ENCODE measurements at regions not wholly inside any gene's neighbourhood (a gene's known extent, or its start where the extent isn't known, plus 50 kb on each side); places are given as distances from the start of the nearest gene placed in this dataset.

- Histone ChIP-seq H3K4me1 (ENCODE audit: control insufficient read depth in 3 of 3, insufficient read depth in 3 of 3, low read length in 3 of 3) (peaks cover 3 to 4% (median 4%) of the 10 kb centered on the region in 3 donors), H3K4me3 (ENCODE audit: low read length in 3 of 3) (no peak overlapping the region), H3K27ac (ENCODE audit: low read depth, low read length) (no peak overlapping the region)
Observed at GRCh38 chr2:201974171-201975100, 59.2 kb upstream of the FZD7 start.

GRCh38 chr2:201975434-201975833 is 58.2 kb upstream of the FZD7 start:
- H3K27me3 ChIP-seq (ENCODE audit: control insufficient read depth in 3 of 3, insufficient read depth in 3 of 3, low read length in 3 of 3): peaks cover 0 to 7% (median 0%) of the 10 kb centered on the region in 3 donors
- peaks cover 3 to 4% (median 4%) of the 10 kb centered on the region in 3 donors for H3K4me1 ChIP-seq (ENCODE audit: control insufficient read depth in 3 of 3, insufficient read depth in 3 of 3, low read length in 3 of 3)
- no peak overlapping the region for H3K27ac ChIP-seq (ENCODE audit: low read depth, low read length)

More at GRCh38 chr2:201974171-201975100, 59.2 kb upstream of the FZD7 start:
- H3K36me3 ChIP-seq (ENCODE audit: control insufficient read depth in 3 of 3, insufficient read depth in 3 of 3, low read length in 3 of 3): no peaks in the 10 kb centered on the region
- H3K27me3 ChIP-seq (ENCODE audit: control insufficient read depth in 3 of 3, insufficient read depth in 3 of 3, low read length in 3 of 3): peaks cover 0 to 7% (median 2%) of the 10 kb centered on the region in 3 donors
- H3K9me3 ChIP-seq (ENCODE audit: control insufficient read depth in 3 of 3, low read length in 3 of 3): no peaks in the 10 kb centered on the region
- H3K9ac ChIP-seq (ENCODE audit: low read depth in 1 of 3, low read length in 3 of 3): no peak overlapping the region

GRCh38 chr2:201975964-201976612 is 57.6 kb upstream of the FZD7 start:
- H3K4me1 ChIP-seq (ENCODE audit: control insufficient read depth in 3 of 3, insufficient read depth in 3 of 3, low read length in 3 of 3): peaks cover 3 to 4% (median 4%) of the 10 kb centered on the region in 3 donors
- peaks cover 0 to 7% (median 0%) of the 10 kb centered on the region in 3 donors for H3K27me3 ChIP-seq (ENCODE audit: control insufficient read depth in 3 of 3, insufficient read depth in 3 of 3, low read length in 3 of 3)
- no peak overlapping the region for H3K27ac ChIP-seq (ENCODE audit: low read depth, low read length)
- H3K4me3 ChIP-seq (ENCODE audit: low read length in 3 of 3): no peak overlapping the region
- no peaks in the 10 kb centered on the region for H3K36me3 ChIP-seq (ENCODE audit: control insufficient read depth in 3 of 3, insufficient read depth in 3 of 3, low read length in 3 of 3)
- no peaks in the 10 kb centered on the region for H3K9me3 ChIP-seq (ENCODE audit: control insufficient read depth in 3 of 3, low read length in 3 of 3)
- H3K9ac ChIP-seq (ENCODE audit: low read depth in 1 of 3, low read length in 3 of 3): no peak overlapping the region

More at GRCh38 chr2:201975434-201975833, 58.2 kb upstream of the FZD7 start:
- Histone ChIP-seq H3K9me3 (ENCODE audit: control insufficient read depth in 3 of 3, low read length in 3 of 3) (no peaks in the 10 kb centered on the region), H3K9ac (ENCODE audit: low read depth in 1 of 3, low read length in 3 of 3) (no peak overlapping the region), H3K36me3 (ENCODE audit: control insufficient read depth in 3 of 3, insufficient read depth in 3 of 3, low read length in 3 of 3) (no peaks in the 10 kb centered on the region), H3K4me3 (ENCODE audit: low read length in 3 of 3) (no peak overlapping the region)

GRCh38 chr2:201977651-201978050 is 56.0 kb upstream of the FZD7 start:
- no peak overlapping the region for H3K27ac ChIP-seq (ENCODE audit: low read depth, low read length)
- no peak overlapping the region for H3K4me3 ChIP-seq (ENCODE audit: low read length in 3 of 3)
- H3K4me1 ChIP-seq (ENCODE audit: control insufficient read depth in 3 of 3, insufficient read depth in 3 of 3, low read length in 3 of 3): peaks cover 3 to 4% (median 4%) of the 10 kb centered on the region in 3 donors
- H3K36me3 ChIP-seq (ENCODE audit: control insufficient read depth in 3 of 3, insufficient read depth in 3 of 3, low read length in 3 of 3): no peaks in the 10 kb centered on the region
- no peak overlapping the region for H3K9ac ChIP-seq (ENCODE audit: low read depth in 1 of 3, low read length in 3 of 3)
- H3K9me3 ChIP-seq (ENCODE audit: control insufficient read depth in 3 of 3, low read length in 3 of 3): no peaks in the 10 kb centered on the region
- peaks cover 0 to 4% (median 0%) of the 10 kb centered on the region in 3 donors for H3K27me3 ChIP-seq (ENCODE audit: control insufficient read depth in 3 of 3, insufficient read depth in 3 of 3, low read length in 3 of 3)

- Histone ChIP-seq H3K9ac (ENCODE audit: low read depth in 1 of 3, low read length in 3 of 3) (no peak overlapping the region), H3K9me3 (ENCODE audit: control insufficient read depth in 3 of 3, low read length in 3 of 3) (no peaks in the 10 kb centered on the region)
Observed at GRCh38 chr2:201978333-201978732, 55.3 kb upstream of the FZD7 start.

GRCh38 chr2:201978986-201979385 is 54.7 kb upstream of the FZD7 start:
- H3K4me1 ChIP-seq (ENCODE audit: control insufficient read depth in 3 of 3, insufficient read depth in 3 of 3, low read length in 3 of 3): peaks cover 3 to 4% (median 4%) of the 10 kb centered on the region in 3 donors
- H3K27ac ChIP-seq (ENCODE audit: low read depth, low read length): no peak overlapping the region

More at GRCh38 chr2:201978333-201978732, 55.3 kb upstream of the FZD7 start:
- Histone ChIP-seq H3K4me1 (ENCODE audit: control insufficient read depth in 3 of 3, insufficient read depth in 3 of 3, low read length in 3 of 3) (peaks cover 3 to 4% (median 4%) of the 10 kb centered on the region in 3 donors), H3K4me3 (ENCODE audit: low read length in 3 of 3) (no peak overlapping the region), H3K27me3 (ENCODE audit: control insufficient read depth in 3 of 3, insufficient read depth in 3 of 3, low read length in 3 of 3) (peaks cover 0 to 4% (median 0%) of the 10 kb centered on the region in 3 donors), H3K36me3 (ENCODE audit: control insufficient read depth in 3 of 3, insufficient read depth in 3 of 3, low read length in 3 of 3) (no peaks in the 10 kb centered on the region), H3K27ac (ENCODE audit: low read depth, low read length) (no peak overlapping the region)

GRCh38 chr2:201980389-201980821 is 53.2 kb upstream of the FZD7 start:
- Histone ChIP-seq H3K4me3 (ENCODE audit: low read length in 3 of 3) (no peak overlapping the region), H3K9ac (ENCODE audit: low read depth in 1 of 3, low read length in 3 of 3) (no peak overlapping the region), H3K27me3 (ENCODE audit: control insufficient read depth in 3 of 3, insufficient read depth in 3 of 3, low read length in 3 of 3) (peaks cover 0 to 4% (median 0%) of the 10 kb centered on the region in 3 donors), H3K36me3 (ENCODE audit: control insufficient read depth in 3 of 3, insufficient read depth in 3 of 3, low read length in 3 of 3) (no peaks in the 10 kb centered on the region), H3K4me1 (ENCODE audit: control insufficient read depth in 3 of 3, insufficient read depth in 3 of 3, low read length in 3 of 3) (peaks cover 3 to 4% (median 4%) of the 10 kb centered on the region in 3 donors), H3K9me3 (ENCODE audit: control insufficient read depth in 3 of 3, low read length in 3 of 3) (no peaks in the 10 kb centered on the region), H3K27ac (ENCODE audit: low read depth, low read length) (no peak overlapping the region)

More at GRCh38 chr2:201978986-201979385, 54.7 kb upstream of the FZD7 start:
- H3K27me3 ChIP-seq (ENCODE audit: control insufficient read depth in 3 of 3, insufficient read depth in 3 of 3, low read length in 3 of 3): peaks cover 0 to 4% (median 0%) of the 10 kb centered on the region in 3 donors
- H3K4me3 ChIP-seq (ENCODE audit: low read length in 3 of 3): no peak overlapping the region
- no peaks in the 10 kb centered on the region for H3K9me3 ChIP-seq (ENCODE audit: control insufficient read depth in 3 of 3, low read length in 3 of 3)
- H3K9ac ChIP-seq (ENCODE audit: low read depth in 1 of 3, low read length in 3 of 3): no peak overlapping the region
- no peaks in the 10 kb centered on the region for H3K36me3 ChIP-seq (ENCODE audit: control insufficient read depth in 3 of 3, insufficient read depth in 3 of 3, low read length in 3 of 3)

GRCh38 chr2:201980946-201981345 is 52.7 kb upstream of the FZD7 start:
- Histone ChIP-seq H3K9me3 (ENCODE audit: control insufficient read depth in 3 of 3, low read length in 3 of 3) (no peaks in the 10 kb centered on the region), H3K36me3 (ENCODE audit: control insufficient read depth in 3 of 3, insufficient read depth in 3 of 3, low read length in 3 of 3) (no peaks in the 10 kb centered on the region), H3K27me3 (ENCODE audit: control insufficient read depth in 3 of 3, insufficient read depth in 3 of 3, low read length in 3 of 3) (peaks cover 0 to 4% (median 0%) of the 10 kb centered on the region in 3 donors), H3K4me3 (ENCODE audit: low read length in 3 of 3) (no peak overlapping the region), H3K27ac (ENCODE audit: low read depth, low read length) (no peak overlapping the region), H3K9ac (ENCODE audit: low read depth in 1 of 3, low read length in 3 of 3) (no peak overlapping the region), H3K4me1 (ENCODE audit: control insufficient read depth in 3 of 3, insufficient read depth in 3 of 3, low read length in 3 of 3) (peaks cover 3 to 4% (median 4%) of the 10 kb centered on the region in 3 donors)

GRCh38 chr2:201983174-201983573 is 50.5 kb upstream of the FZD7 start:
- no peak overlapping the region for H3K4me3 ChIP-seq (ENCODE audit: low read length in 3 of 3)
- H3K9ac ChIP-seq (ENCODE audit: low read depth in 1 of 3, low read length in 3 of 3): no peak overlapping the region
- H3K9me3 ChIP-seq (ENCODE audit: control insufficient read depth in 3 of 3, low read length in 3 of 3): no peaks in the 10 kb centered on the region

More at GRCh38 chr2:201983174-201983573, 50.5 kb upstream of the FZD7 start:
- Histone ChIP-seq H3K27me3 (ENCODE audit: control insufficient read depth in 3 of 3, insufficient read depth in 3 of 3, low read length in 3 of 3) (peaks cover 0 to 4% (median 0%) of the 10 kb centered on the region in 3 donors), H3K4me1 (ENCODE audit: control insufficient read depth in 3 of 3, insufficient read depth in 3 of 3, low read length in 3 of 3) (peaks cover 3 to 4% (median 4%) of the 10 kb centered on the region in 3 donors), H3K27ac (ENCODE audit: low read depth, low read length) (no peak overlapping the region), H3K36me3 (ENCODE audit: control insufficient read depth in 3 of 3, insufficient read depth in 3 of 3, low read length in 3 of 3) (no peaks in the 10 kb centered on the region)
